ENCODE measurements at regions not wholly inside any gene's neighbourhood (a gene's known extent, or its start where the extent isn't known, plus 50 kb on each side); places are given as distances from the start of the nearest gene placed in this dataset.

DNA sequence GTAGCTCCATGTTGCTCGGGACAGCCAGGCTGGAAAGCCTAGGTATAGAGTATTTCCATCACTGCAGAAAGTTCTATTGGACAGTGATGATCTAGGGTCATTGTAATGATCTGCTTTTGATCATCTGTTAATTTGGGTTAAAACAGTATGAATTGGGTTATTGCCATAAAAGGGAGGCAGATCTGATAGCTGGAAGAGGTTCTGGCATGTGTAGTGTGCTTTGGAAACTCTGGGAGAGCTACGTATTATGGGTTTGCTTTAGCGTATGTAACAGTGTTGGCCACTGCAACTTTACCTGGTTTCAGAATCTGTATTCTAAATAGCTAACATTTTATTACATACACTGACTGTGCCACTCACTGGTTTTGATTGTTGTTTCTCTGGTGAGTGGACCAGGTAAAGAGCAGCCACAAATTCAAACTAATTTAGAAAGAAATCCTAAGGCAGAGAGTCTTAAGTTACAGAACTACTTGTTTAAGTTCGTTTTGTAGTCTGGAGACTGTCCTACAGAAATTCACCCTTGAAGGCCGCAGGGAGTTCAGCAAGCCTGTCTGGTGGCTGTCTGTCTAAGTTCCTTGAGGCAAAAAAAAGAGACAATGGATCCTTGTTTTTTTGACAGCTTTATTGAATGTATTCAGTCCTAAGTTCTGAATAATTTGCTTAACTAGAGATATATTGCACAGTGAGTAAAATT is 300.3 kb downstream of the PRL start:
- DNase-seq = no peak
- no peaks in the 10 kb centered on the region for H3K36me3 Mint-ChIP-seq (ENCODE audit: low read depth)

DNA sequence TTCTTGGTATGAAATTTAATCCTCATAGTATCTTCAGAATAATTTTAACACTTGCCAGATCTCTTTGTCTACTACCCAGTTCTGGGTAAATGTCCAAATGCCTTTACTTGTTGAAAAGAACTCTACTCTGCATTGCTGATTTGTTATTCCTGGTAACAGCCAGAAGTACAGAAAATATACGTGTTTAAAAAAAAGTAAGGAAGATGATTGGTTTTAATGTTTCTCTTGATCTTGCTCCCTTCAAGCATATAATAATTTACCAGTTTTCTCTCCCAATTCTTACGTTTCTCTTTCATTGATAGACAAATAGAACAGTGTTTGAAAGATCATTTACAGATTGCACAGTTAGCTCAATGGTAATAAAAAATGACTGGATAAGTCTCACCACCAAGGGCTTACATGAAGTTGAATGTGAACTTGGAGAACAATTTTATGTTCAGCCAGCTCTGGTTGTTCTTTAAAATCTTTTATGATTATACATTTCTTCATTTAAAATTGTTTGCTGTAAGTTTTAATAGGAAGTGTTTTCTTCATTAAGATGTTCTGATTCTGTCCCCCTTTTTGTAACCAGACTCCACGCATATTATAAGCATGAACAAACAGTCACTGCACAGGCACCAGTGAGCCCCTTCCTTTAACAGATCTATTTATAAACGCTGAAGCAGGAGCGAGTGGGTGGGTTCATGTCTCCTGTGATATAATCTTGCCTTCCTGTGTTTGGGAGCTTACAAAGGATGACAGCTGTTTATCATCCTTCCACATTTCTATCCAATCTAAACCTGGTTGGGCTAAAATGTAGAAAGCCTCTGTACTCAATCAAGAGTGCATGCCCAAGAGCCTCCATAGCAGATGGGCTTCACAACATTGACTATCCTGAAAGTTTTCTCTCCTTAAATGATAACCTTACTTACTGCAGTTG is 299.5 kb downstream of the PRL start:
- intact Hi-C loops (cut with micrococcal nuclease) = no loop called here
- Mint-ChIP-seq H3K9me3 (no peaks in the 10 kb centered on the region), H3K4me3 (no peak overlapping the region), H3K36me3 (ENCODE audit: low read depth) (no peaks in the 10 kb centered on the region), H3K27ac (no peak overlapping the region), H3K4me1 (peaks cover 3% of the 10 kb centered on the region), H3K27me3 (peaks cover 6% of the 10 kb centered on the region)
- DNase-seq = no peak

More for the DNA sequence above, 300.3 kb downstream of the PRL start:
- Mint-ChIP-seq H3K27me3 (peaks cover 6% of the 10 kb centered on the region), H3K9me3 (no peaks in the 10 kb centered on the region), H3K27ac (no peak overlapping the region), H3K4me3 (no peak overlapping the region), H3K4me1 (peaks cover 6% of the 10 kb centered on the region)
- intact Hi-C loops (cut with micrococcal nuclease) = no loop called here

DNA sequence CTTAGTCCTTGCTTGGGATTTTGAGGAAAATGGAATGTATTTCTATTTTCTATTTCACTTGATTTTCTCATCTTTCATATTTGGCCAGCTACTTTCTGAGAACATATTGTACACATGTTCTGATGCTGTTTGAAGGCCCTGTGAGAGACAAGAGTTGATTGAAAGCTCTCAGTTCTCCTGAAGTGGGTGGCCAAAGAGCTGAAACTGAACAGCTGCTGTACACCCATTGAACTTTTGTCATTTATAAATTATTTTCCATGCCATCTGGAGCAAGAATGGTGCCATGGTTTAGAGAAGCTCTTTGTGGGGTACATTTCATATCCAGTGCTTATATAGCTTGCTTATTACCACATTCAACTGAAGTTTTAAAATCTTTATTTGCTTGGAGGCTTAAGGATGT is 298.3 kb downstream of the PRL start:
- Mint-ChIP-seq H3K4me1 (no peaks in the 10 kb centered on the region), H3K27me3 (peaks cover 6% of the 10 kb centered on the region), H3K9me3 (no peaks in the 10 kb centered on the region), H3K27ac (no peak overlapping the region), H3K36me3 (ENCODE audit: low read depth) (no peaks in the 10 kb centered on the region), H3K4me3 (no peak overlapping the region)
- DNase-seq = no peak
- intact Hi-C loops (cut with micrococcal nuclease) = no loop called here

DNA sequence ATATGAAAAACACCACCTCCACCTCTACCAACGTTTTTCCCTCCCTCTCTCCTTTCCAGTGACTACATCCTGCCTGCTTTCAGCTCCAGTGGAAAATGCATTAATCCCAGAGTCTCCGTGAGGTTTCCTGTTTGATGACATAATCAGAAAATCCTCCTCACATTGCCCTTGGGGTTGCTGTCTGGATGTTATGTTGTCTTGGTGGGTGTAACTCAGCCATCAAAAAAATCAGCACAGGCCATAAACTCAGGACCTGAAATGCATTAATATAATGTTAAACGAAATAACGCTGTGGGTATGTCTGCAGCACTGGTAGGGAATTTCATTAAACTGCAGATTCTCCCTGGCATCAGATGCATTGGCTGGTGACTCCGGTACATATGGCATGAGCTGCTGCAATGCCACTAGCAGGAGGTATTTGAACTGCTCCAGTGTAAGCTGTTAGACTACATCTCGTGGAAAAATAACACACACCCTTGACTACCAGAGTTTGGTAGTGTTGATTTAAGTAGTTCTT is 297.8 kb downstream of the PRL start:
- H3K9me3 Mint-ChIP-seq = no peaks in the 10 kb centered on the region
- H3K27ac Mint-ChIP-seq = no peak overlapping the region
- DNase-seq = no peak
- peaks cover 6% of the 10 kb centered on the region for H3K27me3 Mint-ChIP-seq
- no peak overlapping the region for H3K4me3 Mint-ChIP-seq
- intact Hi-C loops (cut with micrococcal nuclease) = no loop called here
- no peaks in the 10 kb centered on the region for H3K4me1 Mint-ChIP-seq
- H3K36me3 Mint-ChIP-seq (ENCODE audit: low read depth) = no peaks in the 10 kb centered on the region

DNA sequence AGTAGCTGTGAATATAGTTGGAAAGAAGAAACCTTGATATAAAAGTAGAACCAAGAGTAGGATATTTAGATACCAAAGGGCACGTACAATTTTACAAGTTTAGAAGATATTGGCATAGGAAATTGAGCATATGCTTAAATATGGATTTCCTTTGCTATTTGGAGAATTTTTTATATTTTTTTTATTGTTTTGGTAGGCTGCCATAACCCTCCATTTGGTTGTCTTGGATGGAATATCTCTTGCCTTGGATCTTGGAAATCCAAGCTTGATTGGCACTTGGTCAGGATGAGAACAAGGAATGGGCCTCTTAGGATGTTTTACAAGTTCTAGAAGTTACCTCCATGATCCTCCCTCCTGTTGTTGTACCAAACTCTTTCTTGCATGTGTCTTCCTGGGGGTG is 297.1 kb downstream of the PRL start:
- H3K27me3 Mint-ChIP-seq = peaks cover 6% of the 10 kb centered on the region
- H3K4me3 Mint-ChIP-seq = no peak overlapping the region
- no peak overlapping the region for H3K27ac Mint-ChIP-seq
- intact Hi-C loops (cut with micrococcal nuclease) = no loop called here
- no peaks in the 10 kb centered on the region for H3K4me1 Mint-ChIP-seq
- DNase-seq = no peak
- H3K9me3 Mint-ChIP-seq = no peaks in the 10 kb centered on the region
- no peaks in the 10 kb centered on the region for H3K36me3 Mint-ChIP-seq (ENCODE audit: low read depth)

DNA sequence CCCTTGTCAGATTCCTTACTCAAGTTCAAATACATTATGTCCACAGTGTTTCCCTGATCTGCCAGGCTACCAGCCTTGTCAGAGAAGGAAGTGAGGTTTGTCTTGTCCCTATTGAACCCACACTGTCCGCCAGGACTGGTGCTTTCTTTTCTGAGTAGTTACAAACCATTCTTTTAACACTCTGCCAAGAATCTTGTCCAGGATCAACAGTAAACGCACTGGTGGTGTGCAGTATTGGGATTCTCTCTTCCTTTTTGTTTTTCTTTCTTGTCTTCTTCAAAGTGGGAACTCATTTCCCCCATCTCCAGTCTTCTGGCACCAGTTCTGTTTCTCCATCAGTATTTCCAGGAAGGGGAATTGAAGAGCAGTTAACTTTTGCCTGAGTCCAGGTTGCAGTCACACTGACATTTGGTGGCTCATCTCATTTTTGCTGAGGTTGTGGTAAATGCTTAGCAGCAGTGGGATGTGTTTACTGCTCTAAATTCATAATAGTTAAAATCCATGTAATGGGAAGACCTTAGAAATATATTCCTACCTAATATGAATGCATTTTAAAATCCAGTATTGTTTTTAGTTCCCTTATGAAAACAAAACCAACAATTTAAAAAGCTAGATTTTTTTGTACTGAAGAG is 295.3 kb downstream of the PRL start:
- Mint-ChIP-seq H3K36me3 (ENCODE audit: low read depth) (no peaks in the 10 kb centered on the region), H3K4me1 (no peaks in the 10 kb centered on the region), H3K27ac (no peak overlapping the region), H3K27me3 (peaks cover 6% of the 10 kb centered on the region), H3K4me3 (no peak overlapping the region), H3K9me3 (no peaks in the 10 kb centered on the region)
- intact Hi-C loops (cut with micrococcal nuclease) = no loop called here
- DNase-seq = no peak

DNA sequence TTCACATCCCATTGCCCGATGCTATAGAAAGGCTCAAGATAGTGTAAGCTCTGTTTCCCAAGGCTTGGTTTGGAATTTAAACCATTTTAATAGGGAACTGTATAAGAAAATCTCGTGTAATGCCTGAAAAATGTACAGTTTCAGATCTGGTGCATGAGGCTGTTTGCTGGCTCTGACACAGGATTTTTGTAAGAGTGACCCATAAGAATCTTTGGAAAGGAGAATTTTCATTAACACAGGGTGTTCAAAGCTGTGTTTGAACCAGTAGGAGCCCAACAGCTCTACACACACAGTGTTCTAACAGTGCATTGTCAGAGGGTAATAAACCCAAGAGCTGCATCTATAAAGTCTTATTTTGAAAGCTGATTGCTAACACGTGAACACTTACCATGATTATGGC is 293.5 kb downstream of the PRL start:
- Mint-ChIP-seq H3K4me1 (no peaks in the 10 kb centered on the region), H3K36me3 (ENCODE audit: low read depth) (no peaks in the 10 kb centered on the region), H3K9me3 (no peaks in the 10 kb centered on the region), H3K4me3 (no peak overlapping the region), H3K27ac (no peak overlapping the region), H3K27me3 (peaks cover 6% of the 10 kb centered on the region)
- intact Hi-C loops (cut with micrococcal nuclease) = no loop called here
- DNase-seq = no peak

DNA sequence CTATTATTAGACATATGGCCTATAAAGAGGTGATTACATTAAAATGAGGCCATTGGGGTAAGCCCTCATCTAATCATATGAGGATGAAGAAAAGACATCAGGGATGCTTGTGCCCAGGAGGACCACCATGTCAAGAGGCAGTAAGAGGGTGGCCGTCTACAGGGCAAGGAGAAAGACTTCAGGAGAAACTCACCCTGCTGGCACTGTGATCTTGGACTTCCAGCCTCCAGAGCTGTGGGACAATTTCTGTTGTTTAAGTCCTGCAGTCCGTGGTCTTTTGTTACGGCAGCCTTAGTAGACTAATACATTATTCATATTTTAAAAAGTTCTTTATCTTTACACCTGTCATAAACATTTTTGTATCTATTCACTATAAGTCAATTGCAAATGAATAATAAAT is 290.0 kb downstream of the PRL start:
- Mint-ChIP-seq H3K36me3 (ENCODE audit: low read depth) (no peaks in the 10 kb centered on the region), H3K27ac (no peak overlapping the region), H3K4me3 (no peak overlapping the region), H3K27me3 (peaks cover 2% of the 10 kb centered on the region), H3K9me3 (no peaks in the 10 kb centered on the region), H3K4me1 (no peaks in the 10 kb centered on the region)
- DNase-seq = no peak
- intact Hi-C loops (cut with micrococcal nuclease) = no loop called here

DNA sequence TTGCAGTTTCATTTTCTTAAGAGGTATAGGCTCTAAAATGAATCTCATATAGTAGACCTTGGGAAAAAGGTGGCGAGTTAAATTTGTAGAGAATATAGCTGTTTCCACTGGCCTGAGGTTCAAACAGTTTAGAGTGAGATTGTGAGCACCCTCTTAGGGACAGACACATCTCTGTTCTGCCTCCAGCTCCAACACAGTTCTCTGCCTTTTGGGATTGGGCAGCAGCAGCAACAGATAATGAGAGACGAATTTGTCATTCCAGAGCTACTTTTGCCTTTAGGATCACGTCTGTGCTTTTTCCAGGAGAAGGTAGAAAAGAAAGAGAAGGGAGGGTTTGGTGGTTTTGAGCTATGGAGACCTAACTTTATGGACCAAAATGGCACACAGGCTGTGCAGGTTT is 289.4 kb downstream of the PRL start:
- no peak for DNase-seq
- intact Hi-C loops (cut with micrococcal nuclease) = no loop called here
- Mint-ChIP-seq H3K36me3 (ENCODE audit: low read depth) (no peaks in the 10 kb centered on the region), H3K27me3 (peaks cover 2% of the 10 kb centered on the region), H3K4me3 (no peak overlapping the region), H3K27ac (no peak overlapping the region), H3K9me3 (no peaks in the 10 kb centered on the region), H3K4me1 (no peaks in the 10 kb centered on the region)

DNA sequence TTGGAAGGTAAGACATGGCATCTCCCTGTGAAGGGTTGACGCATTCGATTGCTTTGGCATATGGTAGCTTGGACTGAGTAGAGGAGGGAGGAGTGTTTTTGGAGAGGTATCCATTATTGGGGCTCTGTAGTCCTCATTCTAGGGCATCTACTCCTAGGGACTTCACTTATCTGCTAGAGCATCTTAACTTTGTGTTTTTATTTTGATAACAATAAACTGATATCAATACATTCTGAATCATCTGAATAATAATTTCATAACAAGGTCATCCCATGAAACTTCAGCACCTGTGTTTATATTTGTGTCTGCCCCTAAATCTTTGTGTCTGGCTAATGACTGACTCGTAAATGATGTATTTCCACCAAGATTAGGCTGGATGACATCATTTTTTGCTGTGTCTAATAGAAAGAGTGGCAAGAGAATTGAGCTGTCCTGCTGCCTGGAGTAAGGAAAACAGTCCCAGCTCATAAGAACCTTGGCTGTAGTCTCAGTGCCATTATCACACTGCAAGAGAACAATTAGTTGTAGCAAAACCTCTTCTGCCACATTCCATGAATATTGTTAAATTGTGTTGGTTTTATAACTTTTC is 288.5 kb downstream of the PRL start:
- Mint-ChIP-seq H3K36me3 (ENCODE audit: low read depth) (no peaks in the 10 kb centered on the region), H3K27ac (no peak overlapping the region), H3K27me3 (peaks cover 2% of the 10 kb centered on the region), H3K4me1 (no peaks in the 10 kb centered on the region), H3K9me3 (no peaks in the 10 kb centered on the region), H3K4me3 (no peak overlapping the region)
- DNase-seq = no peak
- intact Hi-C loops (cut with micrococcal nuclease) = no loop called here

DNA sequence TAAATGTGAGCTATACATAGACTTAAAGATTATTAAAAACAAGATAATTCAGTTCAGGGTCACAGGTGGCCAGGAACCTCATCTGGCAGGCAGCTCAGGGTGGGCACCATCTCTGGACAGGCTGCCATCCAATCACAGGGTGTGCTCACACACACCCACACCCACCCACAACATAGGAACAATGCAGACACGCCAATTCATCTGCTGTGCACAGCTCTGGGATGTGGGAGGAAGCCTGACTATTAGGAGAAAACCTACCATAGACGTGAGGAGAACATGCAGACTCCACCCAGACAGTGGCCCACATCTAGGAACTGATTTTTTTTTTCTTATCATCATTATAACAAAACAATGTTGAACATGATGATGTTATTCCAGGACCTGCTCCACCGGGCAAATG is 286.7 kb downstream of the PRL start:
- Mint-ChIP-seq H3K27me3 (peaks cover 2% of the 10 kb centered on the region), H3K27ac (no peak overlapping the region), H3K9me3 (no peaks in the 10 kb centered on the region), H3K4me3 (no peak overlapping the region), H3K4me1 (no peaks in the 10 kb centered on the region), H3K36me3 (ENCODE audit: low read depth) (no peaks in the 10 kb centered on the region)
- intact Hi-C loops (cut with micrococcal nuclease) = no loop called here
- no peak for DNase-seq

DNA sequence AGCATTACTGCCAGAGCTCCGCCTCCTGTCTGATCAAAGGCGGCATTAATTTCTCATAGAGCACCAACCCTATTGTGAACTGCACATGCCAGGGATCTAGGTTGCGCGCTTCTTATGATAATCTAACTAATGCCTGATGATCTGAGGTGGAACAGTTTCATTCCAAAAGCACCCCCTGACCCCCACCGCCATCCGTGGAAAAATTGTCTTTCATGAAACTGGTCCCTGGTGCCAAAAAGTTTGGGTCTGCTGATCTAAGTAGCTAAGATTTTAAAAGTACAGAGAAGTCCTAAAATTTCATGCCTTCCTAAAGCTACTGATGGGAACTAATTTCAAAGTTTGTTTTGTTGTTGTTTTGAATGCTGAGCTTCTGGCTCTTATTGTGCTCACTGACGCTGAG is 281.6 kb downstream of the PRL start:
- no peak for DNase-seq
- Mint-ChIP-seq H3K4me1 (no peaks in the 10 kb centered on the region), H3K4me3 (no peak overlapping the region), H3K36me3 (ENCODE audit: low read depth) (no peaks in the 10 kb centered on the region), H3K9me3 (no peaks in the 10 kb centered on the region), H3K27me3 (no peaks in the 10 kb centered on the region), H3K27ac (no peak overlapping the region)
- intact Hi-C loops (cut with micrococcal nuclease) = no loop called here

DNA sequence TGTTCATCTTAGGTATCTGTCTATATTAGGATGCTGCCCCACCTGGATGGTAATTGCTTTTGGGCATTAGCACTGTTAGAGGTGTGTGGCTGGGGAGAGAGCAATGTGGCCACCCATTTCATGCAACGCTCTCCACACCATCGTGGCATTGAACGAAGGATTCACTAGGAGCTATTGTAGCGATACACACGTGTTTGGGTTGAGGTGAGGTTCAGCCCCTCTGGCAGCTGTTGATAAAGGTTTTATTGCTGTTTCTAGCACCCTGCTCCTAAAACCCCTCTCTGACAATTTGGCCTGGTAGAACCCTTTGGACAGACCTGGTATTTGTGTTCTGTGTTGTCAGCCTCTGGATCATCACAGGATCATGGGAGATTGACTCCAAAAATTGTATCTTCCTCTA is 280.9 kb downstream of the PRL start:
- Mint-ChIP-seq H3K9me3 (no peaks in the 10 kb centered on the region), H3K36me3 (ENCODE audit: low read depth) (no peaks in the 10 kb centered on the region), H3K4me1 (no peaks in the 10 kb centered on the region), H3K27me3 (no peaks in the 10 kb centered on the region), H3K27ac (no peak overlapping the region), H3K4me3 (no peak overlapping the region)
- DNase-seq = no peak
- intact Hi-C loops (cut with micrococcal nuclease) = no loop called here

DNA sequence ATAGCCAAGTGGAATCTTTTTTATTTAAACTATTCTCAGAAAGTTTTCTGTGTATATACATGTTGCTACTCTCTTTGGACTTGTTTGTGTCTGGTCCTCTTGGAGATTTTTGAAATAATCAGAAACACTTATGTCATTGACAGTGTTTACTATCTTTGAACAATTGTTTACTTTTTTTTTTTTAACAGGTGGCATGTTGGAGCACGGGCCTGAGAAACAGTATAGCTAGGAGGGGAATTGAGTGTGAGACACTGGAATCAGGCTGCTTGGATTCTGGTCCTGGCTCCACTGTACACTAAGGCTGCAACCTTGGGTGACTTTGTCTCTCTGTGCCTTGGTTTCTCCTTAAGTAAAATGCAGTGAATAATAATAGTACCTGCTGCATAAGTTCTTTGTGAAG is 279.6 kb downstream of the PRL start:
- Mint-ChIP-seq H3K27ac (no peak overlapping the region), H3K4me3 (no peak overlapping the region), H3K9me3 (peaks cover 4% of the 10 kb centered on the region), H3K4me1 (no peaks in the 10 kb centered on the region), H3K36me3 (ENCODE audit: low read depth) (peaks cover 2% of the 10 kb centered on the region), H3K27me3 (no peaks in the 10 kb centered on the region)
- no peak for DNase-seq
- intact Hi-C loops (cut with micrococcal nuclease) = no loop called here
